HAP-1 (cell line): ENCODE measurements at regions not wholly inside any gene's neighbourhood (a gene's known extent, or its start where the extent isn't known, plus 50 kb on each side); places are given as distances from the start of the nearest gene placed in this dataset.

ENCODE experiments used
- DNase-seq, 2 experiments: peaks; one replicate each; pipeline ENCODE4 v3.0.0-alpha.2; 2016 to 2020; ENCODE audit warnings: low spot score in 2 of 2
- H3K27me3 ChIP-seq: fragments of 250-450 bp; sonication (Bioruptor Pico); 2 replicates; pipeline ENCODE4 v1.5.1; 2020; ENCODE audit warnings: low read depth, mild to moderate bottlenecking, moderate library complexity
- H3K36me3 ChIP-seq: fragments of 250-450 bp; sonication (Bioruptor Pico); replicated peaks from 2 replicates; pipeline ENCODE4 v1.5.1; 2020; ENCODE audit warnings: mild to moderate bottlenecking
- H3K4me1 ChIP-seq: fragments of 250-450 bp; sonication (Bioruptor Pico); 2 replicates; pipeline ENCODE4 v1.5.1; 2020; ENCODE audit warnings: mild to moderate bottlenecking
- H3K4me3 ChIP-seq: fragments of 250-450 bp; sonication (Bioruptor Pico); 2 replicates; pipeline ENCODE4 v1.5.1; 2020; ENCODE audit warnings: mild to moderate bottlenecking, moderate library complexity
- H3K9me3 ChIP-seq: fragments of 250-450 bp; sonication (Bioruptor Pico); 2 replicates; pipeline ENCODE4 v1.5.1; 2020; ENCODE audit warnings: mild to moderate bottlenecking, moderate library complexity
- in situ Hi-C: fragments of 300-500 bp; cut with MboI; formaldehyde crosslinking; loops from 3 replicates; pipeline ENCODE4 v1.14.3; 2020; ENCODE audit warnings: low sequenced_read_pairs, inconsistent platforms, mixed read lengths

DNA sequence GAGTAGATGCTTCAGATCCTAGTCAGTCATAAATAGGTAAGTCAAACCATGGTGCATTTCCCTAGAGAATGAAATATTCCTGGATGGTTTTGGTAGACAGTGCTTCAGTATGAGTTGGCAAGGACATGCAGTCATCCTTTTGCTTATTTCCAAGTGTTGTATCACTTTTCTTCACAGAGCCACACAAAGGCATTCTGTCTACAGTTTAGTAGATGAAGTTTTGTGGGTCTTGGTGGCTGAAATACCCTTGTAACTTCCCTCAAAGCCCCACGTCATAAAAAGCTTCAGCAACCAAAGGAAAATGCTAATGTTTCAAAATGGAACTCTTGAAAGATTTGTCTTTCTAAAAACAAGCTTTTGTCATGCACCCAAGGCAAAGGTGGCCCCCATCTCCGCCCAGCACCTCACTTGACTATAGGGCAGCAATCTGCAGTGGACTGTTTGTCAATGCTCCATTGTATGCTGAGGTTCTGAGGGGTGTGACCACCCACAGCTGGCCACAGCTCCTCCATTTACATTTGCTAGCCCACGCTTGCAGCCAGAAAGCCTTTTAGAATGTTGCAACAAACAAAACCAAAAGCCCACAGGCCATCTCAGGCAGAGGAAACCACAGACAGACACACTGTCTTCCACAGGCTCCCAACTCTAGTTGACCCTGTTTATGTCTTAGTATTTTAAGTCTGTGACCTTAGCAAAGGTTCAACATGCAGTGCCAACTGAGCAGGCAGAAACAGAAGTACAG, 87.1 kb upstream of the FAM9C start:
- no peaks in the 10 kb centered on the region for H3K9me3 ChIP-seq
- peak; percentile 12 to 55 for DNase-seq
- no peaks in the 10 kb centered on the region for H3K27me3 ChIP-seq
- no peak overlapping the region for H3K4me3 ChIP-seq
- H3K36me3 ChIP-seq = no peaks in the 10 kb centered on the region
- in situ Hi-C loops = no loop called here
- H3K4me1 ChIP-seq = peaks cover 2% of the 10 kb centered on the region

DNA sequence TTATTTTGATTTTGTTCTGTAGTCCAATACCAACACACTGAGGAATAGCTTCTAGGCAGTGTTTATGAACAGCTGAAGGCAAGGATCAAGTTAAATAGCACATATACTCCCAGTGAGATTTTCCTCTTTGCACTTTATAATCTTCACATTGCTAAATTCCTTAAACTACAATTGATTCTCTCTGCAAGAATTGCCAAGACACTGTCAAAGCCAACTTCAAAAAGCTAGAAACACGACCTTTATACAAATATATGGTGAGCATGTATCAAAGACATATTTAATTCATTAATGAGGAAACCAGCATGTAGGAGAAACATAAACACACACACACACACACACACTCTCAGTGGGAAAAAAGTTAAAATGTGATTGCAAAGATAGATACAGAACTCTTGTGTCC, 86.4 kb upstream of the FAM9C start:
- no peaks in the 10 kb centered on the region for H3K27me3 ChIP-seq
- in situ Hi-C loops = no loop called here
- no peaks in the 10 kb centered on the region for H3K36me3 ChIP-seq
- peaks cover 2% of the 10 kb centered on the region for H3K4me1 ChIP-seq
- no peak for DNase-seq
- H3K4me3 ChIP-seq = no peak overlapping the region
- H3K9me3 ChIP-seq = no peaks in the 10 kb centered on the region

DNA sequence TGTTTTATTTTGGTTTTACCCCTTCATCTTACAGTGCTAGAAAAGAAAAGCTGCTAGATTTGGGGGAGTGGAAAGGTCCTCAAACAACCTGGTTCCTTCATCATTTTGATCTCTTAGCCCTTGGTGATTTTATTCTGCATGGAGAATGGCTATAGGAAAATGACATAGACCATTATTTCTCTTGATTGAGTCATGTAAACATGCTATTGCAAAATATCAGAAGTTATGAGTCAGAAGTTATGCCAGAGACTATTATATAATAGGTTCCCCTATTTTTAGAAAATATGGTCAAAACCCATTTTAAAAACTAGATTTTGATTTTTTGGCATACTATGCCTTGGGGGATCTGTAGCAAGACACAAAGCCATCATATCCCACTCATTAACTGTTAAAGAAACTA, 83.7 kb upstream of the FAM9C start:
- Histone ChIP-seq H3K36me3 (no peaks in the 10 kb centered on the region), H3K4me3 (no peak overlapping the region), H3K4me1 (peaks cover 2% of the 10 kb centered on the region), H3K9me3 (no peaks in the 10 kb centered on the region), H3K27me3 (no peaks in the 10 kb centered on the region)
- in situ Hi-C loops = no loop called here
- no peak for DNase-seq

DNA sequence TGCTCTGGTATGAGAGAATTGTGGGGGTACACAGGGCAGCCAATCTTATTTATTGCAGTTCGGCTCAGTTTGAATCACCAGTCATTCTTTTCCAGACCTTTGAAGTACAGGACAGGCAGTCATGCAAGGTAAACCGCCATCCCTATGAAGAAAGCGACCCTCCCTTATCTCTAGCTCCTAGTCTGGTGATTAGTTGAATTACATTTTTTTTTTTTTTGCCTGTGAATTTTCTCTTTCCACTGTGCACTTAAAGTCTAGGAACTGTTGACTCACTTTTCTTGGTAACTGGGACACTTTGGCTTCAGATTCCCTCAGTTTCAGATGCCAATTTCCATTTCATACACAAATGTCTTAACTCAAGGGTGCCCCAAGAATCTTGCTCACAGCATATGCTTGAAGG, 82.4 kb upstream of the FAM9C start:
- Histone ChIP-seq H3K4me1 (peaks cover 2% of the 10 kb centered on the region), H3K27me3 (no peaks in the 10 kb centered on the region), H3K9me3 (no peaks in the 10 kb centered on the region), H3K4me3 (no peak overlapping the region), H3K36me3 (no peaks in the 10 kb centered on the region)
- in situ Hi-C loops = no loop called here
- DNase-seq = no peak

DNA sequence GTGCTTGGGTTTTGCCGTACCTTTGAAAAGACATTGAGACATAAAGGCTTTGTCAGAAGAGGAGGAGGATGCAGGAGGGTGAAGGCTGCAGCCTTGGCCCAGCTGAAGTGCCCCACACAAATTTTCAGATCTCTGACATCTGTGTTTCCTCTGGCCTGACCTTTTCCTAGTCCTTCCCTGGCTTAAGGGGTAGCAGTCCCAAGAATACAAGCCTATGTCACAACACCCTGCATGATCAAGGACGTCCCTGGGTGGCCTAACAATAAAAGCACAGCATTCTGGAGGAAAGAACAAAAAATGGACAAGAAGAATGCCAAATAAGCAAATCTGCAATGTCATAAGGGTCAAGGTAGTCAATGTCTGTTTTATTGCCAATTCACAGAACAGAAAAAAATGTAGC, 80.8 kb upstream of the FAM9C start:
- Histone ChIP-seq H3K27me3 (no peaks in the 10 kb centered on the region), H3K36me3 (no peaks in the 10 kb centered on the region), H3K9me3 (no peaks in the 10 kb centered on the region), H3K4me3 (no peak overlapping the region), H3K4me1 (no peaks in the 10 kb centered on the region)
- DNase-seq = no peak
- in situ Hi-C loops = no loop called here

DNA sequence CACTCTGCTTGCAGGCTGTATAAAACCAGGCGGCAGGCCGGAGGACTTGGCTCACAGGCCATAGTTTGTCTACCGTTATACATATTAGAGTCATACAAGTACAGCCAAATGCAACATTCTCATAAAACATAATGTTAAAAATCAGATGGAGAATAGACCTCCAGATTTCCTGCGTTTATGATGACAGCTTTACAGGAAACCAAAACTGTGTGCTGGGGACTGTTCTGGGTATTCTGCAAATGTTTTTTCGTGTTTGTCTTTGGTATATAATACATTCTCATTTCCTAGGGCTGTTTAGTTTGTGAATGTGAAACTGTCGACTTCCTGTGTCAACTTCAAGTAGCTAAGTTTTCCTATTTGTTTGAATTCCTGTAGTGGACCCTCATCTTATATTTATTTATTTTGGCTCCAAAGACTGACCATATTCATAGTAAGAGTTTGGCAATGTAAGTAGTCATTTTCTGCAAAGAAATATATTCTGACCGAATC, 79.5 kb upstream of the FAM9C start:
- 0 out of 2 replicates have a peak, but pooled peaks cover 4% of the 10 kb centered on the region for H3K4me1 ChIP-seq
- no peaks in the 10 kb centered on the region for H3K36me3 ChIP-seq
- H3K9me3 ChIP-seq = no peaks in the 10 kb centered on the region
- DNase-seq = no peak
- no peak overlapping the region for H3K4me3 ChIP-seq
- no peaks in the 10 kb centered on the region for H3K27me3 ChIP-seq
- in situ Hi-C loops = no loop called here

DNA sequence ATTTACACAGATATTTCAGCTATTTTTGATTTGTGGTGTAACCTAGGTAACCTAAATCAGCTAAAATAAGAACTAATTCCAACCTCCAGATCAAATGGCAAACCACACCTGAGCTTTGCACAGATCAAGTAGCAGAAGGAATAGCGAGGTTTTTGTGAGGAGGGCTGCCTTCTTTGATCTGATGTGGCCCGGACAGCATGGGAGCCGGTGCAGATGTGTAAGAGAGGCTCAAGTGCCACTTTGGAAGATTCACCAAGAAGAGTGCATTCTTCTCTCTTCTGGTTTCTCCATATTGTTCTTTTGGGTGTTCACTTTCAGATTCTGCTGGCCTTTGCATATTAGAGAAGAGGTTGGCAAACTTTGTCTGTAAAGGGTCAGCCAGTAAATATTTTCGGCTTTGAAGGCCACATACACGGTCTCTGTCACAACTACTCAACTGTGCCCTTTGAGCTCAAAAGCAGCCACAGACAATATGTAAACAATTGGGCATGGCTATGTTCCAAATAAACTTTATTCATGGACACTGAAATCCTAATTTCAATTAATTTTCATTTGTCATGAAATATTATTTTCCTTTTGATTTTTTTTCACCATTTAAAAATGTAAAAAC, 78.9 kb upstream of the FAM9C start:
- H3K36me3 ChIP-seq = no peaks in the 10 kb centered on the region
- no peak for DNase-seq
- 0 out of 2 replicates have a peak, but pooled peaks cover 4% of the 10 kb centered on the region for H3K4me1 ChIP-seq
- no peaks in the 10 kb centered on the region for H3K27me3 ChIP-seq
- no peak overlapping the region for H3K4me3 ChIP-seq
- no peaks in the 10 kb centered on the region for H3K9me3 ChIP-seq
- in situ Hi-C loops = no loop called here

DNA sequence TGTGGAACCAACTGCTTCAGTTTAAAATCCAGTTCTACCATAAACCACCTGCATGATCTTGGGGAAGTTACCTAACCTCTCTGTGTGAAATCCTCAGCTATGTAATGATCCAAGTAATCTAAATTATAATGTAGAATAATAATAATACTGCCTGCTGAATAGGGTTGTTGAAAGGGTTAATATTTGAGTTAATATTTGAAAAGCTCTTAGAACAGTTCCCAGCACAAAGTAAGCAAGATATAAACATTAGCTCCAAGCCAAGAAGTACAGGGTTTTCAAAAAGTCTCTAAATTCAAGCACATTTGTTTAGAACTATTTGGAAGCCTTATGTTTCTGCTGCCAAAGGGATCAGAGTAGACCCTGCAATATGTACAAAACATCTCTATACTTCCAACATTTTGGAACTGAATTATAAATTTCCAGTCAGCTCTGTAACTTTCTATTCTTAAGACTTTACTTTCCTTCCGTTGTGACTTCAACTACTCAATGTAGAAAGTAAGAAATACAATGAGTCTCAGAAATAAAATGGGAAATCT, 76.7 kb upstream of the FAM9C start:
- Histone ChIP-seq H3K27me3 (no peaks in the 10 kb centered on the region), H3K36me3 (no peaks in the 10 kb centered on the region), H3K4me3 (no peak overlapping the region), H3K9me3 (no peaks in the 10 kb centered on the region; the same call in 1 of the 2 replicates), H3K4me1 (0 out of 2 replicates have a peak, but pooled peaks cover 4% of the 10 kb centered on the region)
- in situ Hi-C loops = no loop called here
- no peak for DNase-seq

DNA sequence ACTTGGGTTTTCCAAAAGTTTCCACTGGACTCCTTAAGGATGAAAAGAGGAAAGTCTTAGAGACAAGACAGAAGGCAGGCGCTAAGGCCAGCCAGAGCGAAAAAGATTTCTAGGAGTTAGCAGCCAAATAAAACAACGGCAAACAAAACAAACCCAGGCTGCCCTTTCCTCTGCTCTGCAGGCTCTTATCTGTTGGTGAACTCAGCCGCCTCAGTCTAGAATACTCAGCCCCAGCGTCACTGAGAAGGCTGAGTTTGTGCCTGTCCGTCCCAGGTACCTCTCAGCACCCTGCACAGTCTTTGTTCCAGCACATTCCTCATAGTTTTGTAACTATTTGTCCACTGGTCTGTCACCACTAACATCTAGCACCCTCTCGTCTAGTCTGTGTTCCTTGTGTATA, 75.6 kb upstream of the FAM9C start:
- Histone ChIP-seq H3K4me3 (no peak overlapping the region), H3K27me3 (no peaks in the 10 kb centered on the region), H3K4me1 (0 out of 2 replicates have a peak, but pooled peaks cover 4% of the 10 kb centered on the region), H3K9me3 (no peaks in the 10 kb centered on the region; the same call in 1 of the 2 replicates), H3K36me3 (no peaks in the 10 kb centered on the region)
- no peak for DNase-seq
- in situ Hi-C loops = no loop called here

DNA sequence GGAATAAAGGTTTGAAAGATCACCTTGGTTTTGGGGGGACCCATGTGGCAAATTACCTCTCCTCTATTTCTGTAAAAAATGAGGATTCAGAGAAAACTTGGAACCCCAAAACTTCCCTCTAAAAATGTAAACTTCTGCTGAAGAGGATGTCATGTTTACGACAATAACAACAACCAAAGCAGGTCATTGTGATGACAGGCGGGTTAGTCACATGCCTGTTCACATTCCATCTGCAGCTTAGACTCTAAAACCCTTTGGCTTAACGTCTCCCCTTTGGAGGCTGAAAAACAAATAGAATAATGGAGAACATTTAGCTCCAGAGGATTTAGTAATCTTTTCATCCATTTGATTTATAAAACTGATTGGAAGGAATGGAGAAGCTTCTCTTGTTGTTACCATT, 75.0 kb upstream of the FAM9C start:
- Histone ChIP-seq H3K27me3 (no peaks in the 10 kb centered on the region), H3K4me3 (no peak overlapping the region), H3K4me1 (0 out of 2 replicates have a peak, but pooled peaks cover 4% of the 10 kb centered on the region), H3K9me3 (no peaks in the 10 kb centered on the region; the same call in 1 of the 2 replicates), H3K36me3 (no peaks in the 10 kb centered on the region)
- DNase-seq = peak in 1 of 2 experiments; percentile 14
- in situ Hi-C loops = no loop called here

DNA sequence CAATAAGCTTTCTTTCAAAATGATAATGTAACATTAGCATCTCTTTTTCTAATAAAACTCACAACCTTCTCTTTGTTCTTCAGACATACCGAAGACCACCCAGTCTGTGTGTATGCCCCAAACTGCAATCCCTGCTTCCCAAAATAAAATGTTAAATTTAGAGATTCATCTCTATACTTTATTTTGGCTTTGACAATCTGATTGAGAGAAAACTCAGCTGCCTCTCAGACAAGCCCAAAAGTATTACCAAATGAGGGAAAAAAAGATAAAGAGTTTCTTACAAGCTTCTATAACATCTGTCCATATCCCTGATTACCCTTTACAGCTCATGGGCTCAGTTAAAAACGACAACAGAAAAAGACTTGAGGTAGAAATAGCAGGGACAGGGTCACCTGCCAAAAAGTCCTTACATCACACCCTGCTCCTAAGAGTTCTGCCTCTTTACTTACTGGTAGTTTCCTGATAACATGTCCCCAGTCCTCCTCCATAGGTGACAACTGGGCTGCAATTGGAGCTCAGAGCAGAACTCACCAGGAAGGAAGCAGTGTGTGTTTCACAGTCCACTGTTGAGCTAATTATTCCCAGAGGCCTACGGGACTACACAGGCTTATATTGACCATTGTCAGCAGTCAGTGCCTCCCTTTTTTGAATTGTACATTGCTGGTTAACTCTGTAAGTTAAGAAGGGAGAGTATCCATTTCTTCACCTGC, 70.9 kb upstream of the FAM9C start:
- no peaks in the 10 kb centered on the region for H3K27me3 ChIP-seq
- no peaks in the 10 kb centered on the region for H3K36me3 ChIP-seq
- DNase-seq = no peak
- no peak overlapping the region for H3K4me3 ChIP-seq
- in situ Hi-C loops = no loop called here
- 0 out of 2 replicates have a peak, but pooled peaks cover 4% of the 10 kb centered on the region for H3K4me1 ChIP-seq
- H3K9me3 ChIP-seq = no peaks in the 10 kb centered on the region; the same call in 1 of the 2 replicates

DNA sequence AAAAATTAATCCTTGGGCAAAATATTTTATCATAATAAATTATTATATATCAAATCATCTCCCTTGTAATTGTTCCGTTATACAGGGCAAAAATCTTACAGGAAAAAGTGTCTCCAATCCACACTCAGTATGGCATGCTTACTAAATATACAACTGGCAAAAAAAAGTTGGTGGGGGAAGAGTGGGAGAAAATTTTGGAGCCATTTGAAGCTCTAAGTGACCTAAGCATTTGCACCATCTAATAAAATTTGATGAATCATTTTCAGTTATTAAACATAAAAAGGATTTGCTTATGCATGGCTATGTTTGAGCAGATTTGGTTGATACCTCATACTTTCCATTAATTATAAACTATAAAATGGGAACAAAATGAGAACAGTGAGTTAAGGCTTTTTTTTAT, 68.1 kb upstream of the FAM9C start:
- H3K4me1 ChIP-seq = no peaks in the 10 kb centered on the region; the same call in 1 of the 2 replicates
- no peaks in the 10 kb centered on the region for H3K36me3 ChIP-seq
- in situ Hi-C loops = no loop called here
- no peak overlapping the region for H3K4me3 ChIP-seq
- H3K27me3 ChIP-seq = no peaks in the 10 kb centered on the region
- no peak for DNase-seq
- H3K9me3 ChIP-seq = no peaks in the 10 kb centered on the region

DNA sequence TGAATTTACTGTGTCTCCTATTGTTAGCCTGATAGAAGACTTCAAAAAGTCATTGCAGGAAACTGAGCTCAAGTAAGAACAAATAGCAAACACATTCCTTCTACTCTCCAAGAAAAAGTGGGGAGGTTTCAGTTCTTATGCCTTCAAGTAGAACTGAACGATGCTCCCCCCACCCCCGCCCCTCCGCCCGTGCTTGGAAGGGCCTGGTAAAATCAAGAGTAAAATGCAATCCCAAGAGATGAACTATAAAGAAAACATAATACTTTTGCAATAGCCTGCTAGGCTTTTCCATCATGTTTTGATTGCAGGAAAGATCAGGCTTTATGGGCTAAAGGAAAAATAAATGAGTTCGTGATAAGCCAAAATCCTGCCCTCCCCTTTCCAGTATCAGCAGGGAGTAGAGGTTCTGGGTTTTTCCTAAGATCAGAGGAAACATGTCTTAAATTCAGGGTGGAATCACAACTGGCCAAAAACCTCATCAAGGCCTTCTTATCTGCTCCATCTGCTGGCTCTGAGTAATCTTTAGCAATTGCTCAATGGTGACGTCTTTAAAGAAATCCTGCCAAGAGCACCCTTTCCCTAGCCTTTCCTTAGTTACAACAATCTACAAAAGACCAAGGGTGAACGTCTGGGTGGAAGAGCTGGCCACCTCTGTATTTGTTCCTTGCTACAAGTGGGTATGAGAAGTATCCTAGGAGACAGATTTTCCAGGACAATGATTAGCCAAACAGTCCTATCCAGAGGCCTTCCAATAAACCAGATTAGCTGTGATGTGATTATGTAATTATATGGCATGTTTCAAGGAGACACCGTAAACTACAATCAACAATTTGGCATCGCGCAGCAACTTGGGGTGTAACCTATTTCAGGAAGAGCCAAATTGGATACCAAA, 66.3 kb upstream of the FAM9C start:
- H3K9me3 ChIP-seq = no peaks in the 10 kb centered on the region
- DNase-seq = no peak
- in situ Hi-C loops = no loop called here
- no peaks in the 10 kb centered on the region for H3K27me3 ChIP-seq
- H3K4me3 ChIP-seq = no peak overlapping the region
- H3K36me3 ChIP-seq = no peaks in the 10 kb centered on the region
- no peaks in the 10 kb centered on the region; the same call in 1 of the 2 replicates for H3K4me1 ChIP-seq
